Stomach smooth muscle (tissue), 2 donors: ENCODE measurements at regions not wholly inside any gene's neighbourhood (a gene's known extent, or its start where the extent isn't known, plus 50 kb on each side); places are given as distances from the start of the nearest gene placed in this dataset.
"Not testable (repeated sequence)": the region's sequence is repeated elsewhere in the genome, so short reads cannot be mapped to it uniquely, and the experiment has no call there.

Experiments
- H3K27ac ChIP-seq: one replicate; pipeline ENCODE4 v1.7.0; 2013; ENCODE audit warnings: mild to moderate bottlenecking, low read length, inconsistent platforms
- H3K27me3 ChIP-seq, 2 donors: one replicate each; pipeline ENCODE4 v1.7.0; 2013; ENCODE audit warnings: low read length in 2 of 2; ENCODE audit not compliant: insufficient read depth in 2 of 2, control insufficient read depth in 1 of 2
- H3K36me3 ChIP-seq, 2 donors: one replicate each; pipeline ENCODE4 v1.7.0; 2013; ENCODE audit warnings: low read length in 2 of 2; ENCODE audit not compliant: control insufficient read depth in 2 of 2, insufficient read depth in 2 of 2
- H3K4me1 ChIP-seq: one replicate; pipeline ENCODE4 v1.7.0; 2013; ENCODE audit warnings: low read length; ENCODE audit not compliant: control insufficient read depth, insufficient read depth
- H3K4me3 ChIP-seq, 2 donors: one replicate each; pipeline ENCODE4 v1.7.0; 2013; ENCODE audit warnings: low read length in 2 of 2
- H3K9ac ChIP-seq, 2 donors: one replicate each; pipeline ENCODE4 v1.7.0; 2013; ENCODE audit warnings: low read length in 2 of 2, mild to moderate bottlenecking in 1 of 2
- H3K9me3 ChIP-seq, 2 donors: one replicate each; pipeline ENCODE4 v1.7.0; 2013; ENCODE audit warnings: low read length in 2 of 2; ENCODE audit not compliant: control insufficient read depth in 2 of 2
- donor health status: healthy.
- donor health status: Pancreatic carcinoma.

DNA sequence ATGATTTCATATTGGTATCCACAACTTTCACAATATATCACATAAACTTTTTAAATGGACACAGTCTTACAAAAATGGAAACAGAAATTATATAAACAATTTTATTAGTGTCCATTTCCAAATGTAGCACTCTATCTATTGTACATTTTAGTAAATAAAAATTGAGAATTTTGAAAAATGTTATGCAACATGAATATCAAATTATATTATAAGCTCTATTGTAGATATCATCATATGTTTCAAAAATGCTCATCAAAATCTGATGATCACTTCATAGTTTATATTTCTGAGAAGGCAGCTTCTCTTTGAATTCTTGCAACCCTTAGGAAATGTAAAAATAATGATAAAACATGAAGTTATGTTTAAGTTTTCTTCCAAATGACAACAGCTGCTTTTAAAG, 1928.6 kb downstream of the PCDH9 start:
- Histone ChIP-seq H3K36me3 (no peaks in the 10 kb centered on the region), H3K4me3 (no peak overlapping the region), H3K9me3 (no peaks in the 10 kb centered on the region), H3K4me1 (no peaks in the 10 kb centered on the region), H3K9ac (no peak overlapping the region), H3K27me3 (no peaks in the 10 kb centered on the region), H3K27ac (no peak overlapping the region)

- Histone ChIP-seq H3K9ac (no peak overlapping the region), H3K4me3 (no peak overlapping the region), H3K27me3 (no peaks in the 10 kb centered on the region), H3K27ac (no peak overlapping the region), H3K4me1 (no peaks in the 10 kb centered on the region), H3K9me3 (no peaks in the 10 kb centered on the region), H3K36me3 (no peaks in the 10 kb centered on the region)
These were observed 1929.9 kb downstream of the PCDH9 start for GRCh38 chr13:65300220-65300619.

DNA sequence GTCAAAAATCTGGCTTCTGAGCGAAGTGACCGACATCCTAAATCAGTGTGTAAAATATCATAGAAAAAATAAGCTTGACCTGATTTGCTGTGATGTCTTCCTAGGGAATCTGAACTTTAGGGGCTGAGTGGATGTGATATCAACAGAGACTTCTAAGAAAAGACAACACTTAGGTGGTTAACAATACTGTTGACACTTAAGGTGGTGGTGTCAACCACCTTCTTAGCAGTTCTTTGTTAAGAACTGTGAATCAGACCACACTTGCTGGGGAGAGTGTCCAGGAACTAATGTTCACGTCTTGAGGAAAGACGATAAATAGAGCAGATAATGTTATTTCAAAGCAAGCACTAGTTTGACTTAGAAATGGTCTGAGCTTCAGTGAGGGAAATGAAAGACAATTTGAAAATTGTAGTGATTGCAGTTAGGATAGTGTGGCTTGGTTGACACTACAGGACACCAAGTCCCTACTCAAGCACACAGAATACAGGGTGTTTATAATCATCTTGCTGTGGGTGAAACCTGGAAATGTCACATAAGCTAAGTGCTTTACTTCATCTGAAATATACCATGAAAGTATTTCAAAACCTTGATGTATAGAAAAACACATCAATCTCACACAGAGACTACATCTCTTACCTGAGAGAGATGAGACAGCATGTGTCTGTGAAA, 1936.5 kb downstream of the PCDH9 start:
- no peaks in the 10 kb centered on the region for H3K9me3 ChIP-seq
- H3K27ac ChIP-seq = no peak overlapping the region
- H3K4me3 ChIP-seq = no peak overlapping the region
- no peaks in the 10 kb centered on the region for H3K4me1 ChIP-seq
- H3K27me3 ChIP-seq = no peaks in the 10 kb centered on the region
- H3K36me3 ChIP-seq = no peaks in the 10 kb centered on the region
- no peak overlapping the region for H3K9ac ChIP-seq

GRCh38 chr13:65292488-65292901, 1937.6 kb downstream of the PCDH9 start:
- no peak overlapping the region for H3K9ac ChIP-seq
- no peaks in the 10 kb centered on the region for H3K9me3 ChIP-seq
- no peak overlapping the region for H3K4me3 ChIP-seq
- no peaks in the 10 kb centered on the region for H3K4me1 ChIP-seq
- H3K27me3 ChIP-seq = no peaks in the 10 kb centered on the region
- H3K27ac ChIP-seq = no peak overlapping the region
- no peaks in the 10 kb centered on the region for H3K36me3 ChIP-seq

GRCh38 chr13:65287405-65287804, 1942.7 kb downstream of the PCDH9 start:
- no peaks in the 10 kb centered on the region for H3K4me1 ChIP-seq
- no peaks in the 10 kb centered on the region for H3K36me3 ChIP-seq
- no peak overlapping the region for H3K9ac ChIP-seq
- H3K9me3 ChIP-seq = no peaks in the 10 kb centered on the region
- no peaks in the 10 kb centered on the region for H3K27me3 ChIP-seq
- no peak overlapping the region for H3K27ac ChIP-seq
- no peak overlapping the region for H3K4me3 ChIP-seq

- no peak overlapping the region for H3K9ac ChIP-seq
- no peaks in the 10 kb centered on the region for H3K27me3 ChIP-seq
- no peaks in the 10 kb centered on the region for H3K9me3 ChIP-seq
- H3K27ac ChIP-seq = no peak overlapping the region
- H3K4me3 ChIP-seq = no peak overlapping the region
- H3K36me3 ChIP-seq = no peaks in the 10 kb centered on the region
- no peaks in the 10 kb centered on the region for H3K4me1 ChIP-seq
These were observed 1954.1 kb downstream of the PCDH9 start for GRCh38 chr13:65275838-65276630.

GRCh38 chr13:65275108-65275507, 1955.0 kb downstream of the PCDH9 start:
- no peaks in the 10 kb centered on the region for H3K4me1 ChIP-seq
- no peak overlapping the region for H3K4me3 ChIP-seq
- no peak overlapping the region for H3K27ac ChIP-seq
- H3K9ac ChIP-seq = no peak overlapping the region
- no peaks in the 10 kb centered on the region for H3K27me3 ChIP-seq
- no peaks in the 10 kb centered on the region for H3K9me3 ChIP-seq
- no peaks in the 10 kb centered on the region for H3K36me3 ChIP-seq

- not testable (repeated sequence) for H3K4me1 ChIP-seq, H3K27me3 ChIP-seq, H3K9me3 ChIP-seq, H3K9ac ChIP-seq, H3K36me3 ChIP-seq, H3K4me3 ChIP-seq, H3K27ac ChIP-seq
These were observed 1956.2 kb downstream of the PCDH9 start for GRCh38 chr13:65273811-65274420.

GRCh38 chr13:65268009-65268408, 1962.1 kb downstream of the PCDH9 start:
- no peak overlapping the region for H3K27ac ChIP-seq
- no peaks in the 10 kb centered on the region for H3K36me3 ChIP-seq
- no peaks in the 10 kb centered on the region for H3K27me3 ChIP-seq
- no peak overlapping the region for H3K9ac ChIP-seq
- no peaks in the 10 kb centered on the region for H3K4me1 ChIP-seq
- H3K4me3 ChIP-seq = no peak overlapping the region
- H3K9me3 ChIP-seq = no peaks in the 10 kb centered on the region

GRCh38 chr13:65265988-65266387, 1964.1 kb downstream of the PCDH9 start:
- Histone ChIP-seq H3K9me3 (no peaks in the 10 kb centered on the region), H3K4me1 (no peaks in the 10 kb centered on the region), H3K9ac (no peak overlapping the region), H3K4me3 (no peak overlapping the region), H3K36me3 (no peaks in the 10 kb centered on the region), H3K27me3 (no peaks in the 10 kb centered on the region), H3K27ac (no peak overlapping the region)

- Histone ChIP-seq H3K9ac (no peak overlapping the region), H3K4me3 (no peak overlapping the region), H3K36me3 (no peaks in the 10 kb centered on the region), H3K27me3 (no peaks in the 10 kb centered on the region), H3K9me3 (no peaks in the 10 kb centered on the region), H3K4me1 (no peaks in the 10 kb centered on the region), H3K27ac (no peak overlapping the region)
These were observed 1966.1 kb downstream of the PCDH9 start for GRCh38 chr13:65264066-65264465.
